ENCODE measurements at regions not wholly inside any gene's neighbourhood (a gene's known extent, or its start where the extent isn't known, plus 50 kb on each side); places are given as distances from the start of the nearest gene placed in this dataset.

DNA sequence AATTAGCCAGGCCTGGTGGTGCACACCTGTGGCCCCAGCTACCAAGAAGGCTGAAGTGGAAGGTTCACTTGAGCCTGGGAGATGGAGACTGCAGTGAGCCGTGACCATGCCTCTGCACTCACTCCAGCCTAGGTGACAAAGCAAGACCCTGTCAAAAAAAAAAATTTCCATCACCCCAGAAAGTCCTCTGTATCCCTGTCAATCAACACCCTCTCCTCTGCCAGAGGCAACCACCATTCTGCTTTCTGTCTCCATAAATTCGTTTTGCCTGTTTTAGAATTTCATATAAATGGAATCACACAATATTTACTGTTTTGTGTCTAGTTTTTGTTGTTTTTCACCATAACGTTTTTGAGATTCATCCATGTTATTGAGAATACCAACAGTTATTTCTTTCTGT is 141.6 kb upstream of the SLC45A1 start:
- Mint-ChIP-seq H3K4me3 (ENCODE audit: low read depth) (no peak overlapping the region), H3K36me3 (ENCODE audit: insufficient read depth) (peaks cover 7% of the 10 kb centered on the region), H3K27ac (no peak overlapping the region), H3K27me3 (no peaks in the 10 kb centered on the region), H3K9me3 (ENCODE audit: low read depth) (peaks cover 22% of the 10 kb centered on the region), H3K4me1 (ENCODE audit: low read depth) (peaks cover 4% of the 10 kb centered on the region)
- DNase-seq (ENCODE audit: low spot score, unreplicated experiment) = no peak
- TF ChIP-seq, protein P1, sequence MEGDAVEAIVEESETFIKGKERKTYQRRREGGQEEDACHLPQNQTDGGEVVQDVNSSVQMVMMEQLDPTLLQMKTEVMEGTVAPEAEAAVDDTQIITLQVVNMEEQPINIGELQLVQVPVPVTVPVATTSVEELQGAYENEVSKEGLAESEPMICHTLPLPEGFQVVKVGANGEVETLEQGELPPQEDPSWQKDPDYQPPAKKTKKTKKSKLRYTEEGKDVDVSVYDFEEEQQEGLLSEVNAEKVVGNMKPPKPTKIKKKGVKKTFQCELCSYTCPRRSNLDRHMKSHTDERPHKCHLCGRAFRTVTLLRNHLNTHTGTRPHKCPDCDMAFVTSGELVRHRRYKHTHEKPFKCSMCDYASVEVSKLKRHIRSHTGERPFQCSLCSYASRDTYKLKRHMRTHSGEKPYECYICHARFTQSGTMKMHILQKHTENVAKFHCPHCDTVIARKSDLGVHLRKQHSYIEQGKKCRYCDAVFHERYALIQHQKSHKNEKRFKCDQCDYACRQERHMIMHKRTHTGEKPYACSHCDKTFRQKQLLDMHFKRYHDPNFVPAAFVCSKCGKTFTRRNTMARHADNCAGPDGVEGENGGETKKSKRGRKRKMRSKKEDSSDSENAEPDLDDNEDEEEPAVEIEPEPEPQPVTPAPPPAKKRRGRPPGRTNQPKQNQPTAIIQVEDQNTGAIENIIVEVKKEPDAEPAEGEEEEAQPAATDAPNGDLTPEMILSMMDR (IDR thresholded peaks at IDR 0.05; ENCODE audit: unreplicated experiment) = no peak

DNA sequence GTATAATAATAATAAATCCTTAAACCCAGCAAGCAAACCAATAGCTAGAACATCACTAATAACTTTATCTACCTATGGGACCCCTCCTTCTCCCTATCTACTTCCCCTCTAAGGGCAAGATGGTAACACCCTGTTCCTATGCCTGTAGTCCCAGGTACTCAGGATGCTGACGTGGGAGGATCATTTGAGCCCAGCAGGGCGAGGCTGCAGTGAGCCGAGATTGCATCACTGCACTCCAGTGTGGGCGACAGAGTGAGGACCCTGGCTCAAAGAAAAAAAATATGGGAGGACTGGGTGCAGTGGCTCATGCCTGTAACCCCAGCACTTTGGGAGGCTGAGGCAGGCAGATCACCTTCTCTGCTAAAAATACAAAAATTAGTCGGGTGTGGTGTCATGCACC is 143.1 kb upstream of the SLC45A1 start:
- DNase-seq (ENCODE audit: low spot score, unreplicated experiment) = no peak
- H3K27ac Mint-ChIP-seq = no peak overlapping the region
- H3K9me3 Mint-ChIP-seq (ENCODE audit: low read depth) = peaks cover 20% of the 10 kb centered on the region
- TF ChIP-seq, protein P1 (IDR thresholded peaks at IDR 0.05; ENCODE audit: unreplicated experiment) = no peak
- H3K36me3 Mint-ChIP-seq (ENCODE audit: insufficient read depth) = peaks cover 7% of the 10 kb centered on the region
- H3K4me1 Mint-ChIP-seq (ENCODE audit: low read depth) = peaks cover 12% of the 10 kb centered on the region
- H3K27me3 Mint-ChIP-seq = no peaks in the 10 kb centered on the region
- no peak overlapping the region for H3K4me3 Mint-ChIP-seq (ENCODE audit: low read depth)

DNA sequence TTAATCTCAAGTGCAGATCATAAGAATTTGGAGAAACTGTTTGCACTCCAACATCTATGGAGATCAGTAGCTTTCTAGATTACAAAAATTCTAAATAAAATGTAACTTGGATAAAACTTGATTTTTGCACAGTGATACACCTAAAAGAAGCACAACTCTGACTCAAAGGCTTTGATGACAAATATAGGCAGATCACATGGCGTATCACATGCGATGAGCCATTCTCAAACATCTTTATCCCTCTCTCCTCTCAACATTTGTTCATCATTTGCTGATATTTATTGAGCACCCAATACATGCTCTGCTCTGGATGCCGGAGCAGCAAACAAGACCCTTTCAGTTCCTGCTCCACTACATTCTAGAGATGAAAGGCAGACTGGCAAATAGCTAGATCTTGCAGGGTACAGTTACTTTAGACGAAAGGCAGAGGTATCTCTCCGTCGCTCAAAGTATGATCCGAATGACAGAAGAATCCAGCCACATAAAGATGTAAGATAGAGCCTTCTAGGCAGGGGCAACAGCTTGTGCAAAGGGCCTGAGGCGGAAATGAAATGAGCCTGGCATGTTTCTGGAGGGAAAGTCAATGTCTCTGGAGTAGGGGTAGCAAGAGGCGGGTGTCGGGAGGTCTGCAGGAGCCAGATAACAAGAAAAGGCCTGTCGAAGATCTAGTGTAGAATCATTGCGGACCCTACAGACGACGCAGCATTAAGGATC is 145.8 kb upstream of the ERRFI1 start:
- Mint-ChIP-seq H3K4me3 (ENCODE audit: low read depth) (no peak overlapping the region), H3K27me3 (no peaks in the 10 kb centered on the region), H3K27ac (no peak overlapping the region), H3K36me3 (ENCODE audit: insufficient read depth) (peaks cover 3% of the 10 kb centered on the region), H3K4me1 (ENCODE audit: low read depth) (peaks cover 20% of the 10 kb centered on the region), H3K9me3 (ENCODE audit: low read depth) (peaks cover 4% of the 10 kb centered on the region)
- TF ChIP-seq, protein P1 (IDR thresholded peaks at IDR 0.05; ENCODE audit: unreplicated experiment) = no peak
- no peak for DNase-seq (ENCODE audit: low spot score, unreplicated experiment)

DNA sequence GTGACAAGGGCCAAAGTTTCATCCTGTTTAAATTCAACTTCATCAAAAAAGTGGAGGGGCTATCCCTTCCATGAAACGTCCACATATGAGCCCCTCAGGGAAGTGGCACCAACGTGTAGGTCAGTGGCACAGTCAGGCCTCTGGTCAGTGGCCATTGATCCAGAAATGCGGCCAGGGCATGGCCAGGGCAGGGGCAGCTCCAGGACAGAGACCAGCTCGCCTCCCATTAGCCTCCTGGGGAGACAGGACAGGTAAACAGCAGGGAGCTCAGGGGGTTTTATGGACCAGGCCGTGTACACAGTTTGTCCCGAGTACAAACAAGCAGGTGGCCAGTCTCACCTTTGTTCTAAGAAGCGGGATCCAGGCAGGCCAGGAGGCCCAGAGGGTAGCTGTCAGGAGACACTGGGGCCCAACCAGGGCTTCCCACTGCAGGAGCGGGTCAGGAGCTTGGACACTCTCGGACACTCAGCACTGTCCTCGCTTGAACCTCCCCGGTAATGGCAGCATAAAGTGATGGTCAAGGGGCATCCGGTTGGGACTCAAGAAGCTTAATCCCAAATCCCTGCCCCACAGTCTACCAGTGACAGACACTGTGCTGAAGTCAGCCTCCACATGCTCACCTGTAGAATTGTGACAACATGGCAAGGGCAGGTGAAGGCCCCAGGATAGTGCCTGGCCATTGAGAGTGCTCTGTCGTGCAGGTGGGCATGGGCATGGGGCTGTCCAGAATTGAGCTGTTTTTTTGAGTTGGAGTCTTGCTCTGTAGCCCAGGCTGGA is 144.1 kb upstream of the ERRFI1 start:
- Mint-ChIP-seq H3K27ac (peak overlapping the region; percentile 97), H3K4me1 (ENCODE audit: low read depth) (peaks cover 28% of the 10 kb centered on the region), H3K27me3 (no peaks in the 10 kb centered on the region), H3K4me3 (ENCODE audit: low read depth) (no peak overlapping the region), H3K36me3 (ENCODE audit: insufficient read depth) (peaks cover 3% of the 10 kb centered on the region), H3K9me3 (ENCODE audit: low read depth) (peaks cover 4% of the 10 kb centered on the region)
- TF ChIP-seq, protein P1 (IDR thresholded peaks at IDR 0.05; ENCODE audit: unreplicated experiment) = no peak
- DNase-seq (ENCODE audit: low spot score, unreplicated experiment) = peak; percentile 13

DNA sequence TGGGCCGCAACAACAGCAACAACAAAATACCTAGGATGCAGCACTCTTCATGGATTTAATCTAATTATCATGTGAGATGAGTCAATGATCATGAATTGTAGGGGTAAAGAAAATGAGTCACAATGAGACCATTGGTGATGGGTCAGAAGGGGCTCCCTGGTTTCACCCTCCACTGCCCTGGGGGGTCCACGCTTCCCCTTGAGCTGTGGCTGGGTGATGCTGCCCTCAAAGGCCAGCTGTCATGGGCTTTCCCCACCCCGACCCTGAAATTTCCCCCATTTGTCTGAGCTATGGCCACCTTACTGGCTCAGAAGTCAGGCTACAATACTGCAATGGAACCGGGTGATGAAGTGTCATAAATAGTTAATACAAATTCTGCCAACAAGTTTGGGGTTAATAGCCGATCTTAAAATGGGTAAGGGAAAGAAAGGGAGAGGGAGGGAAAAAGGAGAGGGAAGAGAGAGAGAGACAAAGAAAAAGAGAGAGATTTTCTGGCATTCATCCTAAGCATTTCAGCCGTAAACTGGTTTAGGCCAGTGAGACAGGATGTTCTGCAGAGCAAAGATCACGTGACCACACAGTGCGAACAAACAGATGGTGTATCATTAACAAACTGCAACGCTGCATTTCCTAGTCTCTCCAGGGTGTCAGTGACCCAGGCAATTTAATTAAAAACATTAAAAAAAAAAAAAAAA is 143.4 kb upstream of the ERRFI1 start:
- peaks cover 3% of the 10 kb centered on the region for H3K36me3 Mint-ChIP-seq (ENCODE audit: insufficient read depth)
- TF ChIP-seq, protein P1 (IDR thresholded peaks at IDR 0.05; ENCODE audit: unreplicated experiment) = no peak
- peaks cover 4% of the 10 kb centered on the region for H3K9me3 Mint-ChIP-seq (ENCODE audit: low read depth)
- peaks cover 28% of the 10 kb centered on the region for H3K4me1 Mint-ChIP-seq (ENCODE audit: low read depth)
- no peak overlapping the region for H3K4me3 Mint-ChIP-seq (ENCODE audit: low read depth)
- no peak for DNase-seq (ENCODE audit: low spot score, unreplicated experiment)
- H3K27ac Mint-ChIP-seq = peak overlapping the region; percentile 97
- no peaks in the 10 kb centered on the region for H3K27me3 Mint-ChIP-seq
